ENCODE measurements at regions not wholly inside any gene's neighbourhood (a gene's known extent, or its start where the extent isn't known, plus 50 kb on each side); places are given as distances from the start of the nearest gene placed in this dataset.

DNA sequence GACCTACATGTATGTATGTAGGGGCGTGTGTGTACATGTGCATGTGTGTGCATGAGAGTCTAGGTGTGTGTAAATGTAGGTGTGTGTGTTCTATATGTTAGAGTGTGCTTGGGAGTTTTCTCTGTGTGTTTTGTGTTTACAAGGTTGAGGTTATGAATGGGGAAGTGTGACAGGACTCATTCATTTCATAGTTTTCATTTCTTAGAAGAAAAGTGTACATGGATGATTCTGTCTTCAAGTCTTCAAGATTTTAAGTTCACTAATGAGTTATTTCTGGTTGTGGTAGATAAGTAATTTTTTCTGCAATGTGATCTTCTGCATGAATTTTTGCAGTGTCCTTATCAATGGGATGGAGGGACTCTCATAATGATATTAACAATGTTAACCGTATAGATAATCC lies 118.2 kb upstream of the SLC10A2 start:
- no peak for DNase-seq

DNA sequence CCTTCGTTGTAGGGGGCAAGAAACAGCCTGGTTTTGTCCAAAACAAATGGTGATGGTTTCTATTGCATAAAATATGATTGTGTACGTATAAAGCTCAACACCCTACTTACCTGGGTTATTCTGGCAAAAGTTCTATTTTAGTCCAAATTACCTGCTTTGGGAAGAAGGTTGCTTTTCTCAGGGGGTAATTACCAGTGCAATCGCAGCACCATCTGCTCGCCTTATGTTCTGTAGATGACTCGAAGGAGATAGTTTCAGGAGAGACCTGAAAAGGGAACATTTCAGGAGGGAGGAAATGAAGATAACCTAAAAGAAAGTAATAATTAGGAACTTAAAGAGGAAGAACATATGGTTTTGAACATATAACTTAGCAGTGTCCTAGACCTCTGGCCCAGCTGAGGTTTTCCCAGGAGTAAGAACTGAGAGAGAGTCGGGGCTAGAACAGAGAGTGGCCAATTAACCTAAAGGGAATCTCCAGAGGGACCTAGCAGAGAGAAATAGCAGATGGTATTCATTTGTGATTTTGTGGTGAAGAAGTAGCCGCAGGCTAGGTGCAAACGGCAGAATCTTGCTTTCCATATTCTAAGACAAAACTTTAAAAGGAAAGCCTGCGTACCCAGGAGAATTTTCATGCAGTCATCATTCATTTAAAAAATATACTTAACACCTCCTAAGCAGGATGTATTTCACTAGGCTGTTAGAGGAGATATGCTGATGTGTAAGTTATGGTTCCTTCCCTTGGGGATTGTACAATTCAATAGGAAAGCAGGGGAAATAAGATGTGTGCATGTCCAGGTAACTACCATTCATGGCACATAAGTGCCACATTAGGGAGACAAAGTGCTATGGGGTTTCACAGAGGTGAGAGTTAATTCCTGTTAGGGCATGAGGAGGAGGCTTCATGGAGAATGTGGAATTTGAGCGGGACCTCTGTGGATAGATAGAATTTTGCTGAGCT lies 113.0 kb upstream of the SLC10A2 start:
- no peak for DNase-seq

DNA sequence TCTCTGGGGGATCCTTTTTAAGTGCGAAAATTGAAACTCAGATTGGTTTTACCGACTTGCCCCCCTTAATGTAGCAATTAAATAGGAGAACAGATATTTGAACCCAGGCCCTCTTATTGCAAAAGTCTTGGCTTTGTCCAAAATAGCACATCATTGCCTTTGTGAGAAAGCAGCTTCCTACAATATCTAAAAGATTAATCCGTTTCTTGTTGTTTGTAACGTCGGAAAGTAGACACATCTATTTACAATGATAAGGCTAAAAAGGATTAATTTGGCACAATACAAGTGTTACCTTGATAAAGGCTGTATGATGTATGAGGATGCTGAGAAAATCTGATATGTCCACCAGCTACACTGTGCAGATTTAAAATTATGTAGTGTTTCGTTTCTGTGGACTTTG lies 108.7 kb upstream of the SLC10A2 start:
- DNase-seq, result no peak

DNA sequence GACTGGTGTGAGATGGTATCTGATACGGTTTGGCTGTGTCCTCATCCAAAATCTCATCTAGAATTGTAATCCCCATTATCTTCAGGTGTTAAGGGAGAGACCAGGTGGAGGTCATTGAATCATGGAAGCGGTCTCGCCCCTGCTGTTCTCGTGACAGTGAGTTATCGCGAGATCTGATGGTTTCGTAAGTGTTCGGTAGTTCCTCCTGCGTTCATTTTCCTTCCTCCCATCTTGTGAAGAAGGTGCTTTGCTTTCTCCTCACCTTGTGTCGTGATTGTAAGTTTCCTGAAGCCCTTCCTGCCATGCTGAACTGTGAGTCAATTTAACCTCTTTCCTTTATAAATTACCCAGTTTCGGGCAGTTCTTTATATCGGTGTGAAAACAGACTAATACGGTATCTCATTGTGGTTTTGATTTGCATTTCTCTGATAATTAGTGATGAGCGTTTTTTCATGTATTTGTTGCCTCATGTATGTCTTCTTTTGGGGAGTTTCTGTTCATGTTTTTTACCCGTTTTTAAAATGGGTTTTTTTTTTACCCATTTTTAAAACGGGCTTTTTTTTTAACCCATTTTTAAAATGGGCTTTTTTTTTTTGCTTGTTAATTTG lies 102.8 kb upstream of the SLC10A2 start:
- DNase-seq, result no peak

DNA sequence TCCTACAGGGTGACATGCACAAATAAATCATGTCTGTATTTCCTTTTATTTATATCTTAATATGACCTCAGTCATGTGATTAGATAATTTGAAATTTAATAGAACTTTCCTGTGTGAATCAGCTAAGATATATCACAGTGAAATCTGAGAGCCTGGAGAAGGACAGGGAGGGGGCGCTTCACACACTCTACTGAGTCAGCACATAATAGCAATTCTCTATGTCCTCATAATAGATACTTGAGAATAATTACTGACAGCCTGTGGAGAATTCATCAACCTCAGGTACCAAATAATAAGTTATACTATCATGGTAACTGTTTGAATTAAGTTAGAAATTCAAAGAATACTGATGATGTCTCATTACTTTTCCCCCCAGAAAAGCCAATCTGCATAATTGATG lies 98.0 kb upstream of the SLC10A2 start:
- DNase-seq, result no peak

DNA sequence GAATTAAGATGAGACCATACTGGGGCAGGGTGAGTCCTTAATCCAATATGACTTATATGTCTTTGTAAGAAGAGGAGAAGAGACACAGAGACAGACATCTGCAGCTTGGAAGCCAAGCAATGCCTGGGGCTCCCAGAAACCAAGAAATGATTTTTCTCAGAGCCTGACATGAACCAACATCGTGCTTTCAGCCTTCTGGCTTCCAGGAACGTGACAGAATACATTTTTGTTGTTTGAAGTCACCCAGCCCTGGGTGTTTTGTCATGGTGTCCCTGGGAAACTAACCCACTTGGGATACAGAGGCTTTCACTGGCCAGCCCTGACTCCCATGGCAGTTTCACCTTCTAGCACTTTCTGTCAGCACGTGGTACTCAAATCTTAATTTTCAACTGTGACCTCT lies 95.3 kb upstream of the SLC10A2 start:
- DNase-seq, result no peak

DNA sequence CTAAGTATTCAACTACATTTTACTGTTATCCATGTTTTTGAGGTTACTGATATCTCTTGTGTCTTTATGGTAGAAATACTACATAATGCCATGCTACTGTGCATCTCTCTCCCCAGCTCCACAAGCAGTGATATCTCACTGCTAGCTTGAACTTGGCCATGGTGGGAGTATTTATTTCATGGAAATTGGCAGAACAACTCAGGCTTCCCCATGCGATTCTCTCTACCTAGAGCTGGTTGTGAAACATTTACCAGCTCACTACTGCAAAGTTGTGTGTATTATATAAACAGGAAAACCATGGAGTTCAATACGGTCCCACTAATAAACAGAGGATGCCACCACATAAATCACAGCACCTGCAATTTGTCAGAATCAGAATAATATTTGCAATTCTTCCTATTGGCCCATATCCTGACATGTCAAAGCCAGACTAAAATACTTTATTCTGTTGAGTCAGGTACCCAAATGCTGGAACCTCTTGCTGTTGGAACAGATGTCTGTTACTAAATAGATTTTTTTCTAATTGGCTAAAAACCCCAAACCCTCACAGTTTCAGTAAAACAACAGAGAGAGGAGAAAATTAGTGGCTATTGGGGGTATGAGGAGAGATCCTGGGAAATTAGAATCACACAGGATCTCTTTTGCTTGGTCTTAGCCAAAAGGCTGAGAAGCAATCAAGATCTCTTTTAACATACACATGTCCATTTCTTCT lies 91.4 kb upstream of the SLC10A2 start:
- no peak for DNase-seq

DNA sequence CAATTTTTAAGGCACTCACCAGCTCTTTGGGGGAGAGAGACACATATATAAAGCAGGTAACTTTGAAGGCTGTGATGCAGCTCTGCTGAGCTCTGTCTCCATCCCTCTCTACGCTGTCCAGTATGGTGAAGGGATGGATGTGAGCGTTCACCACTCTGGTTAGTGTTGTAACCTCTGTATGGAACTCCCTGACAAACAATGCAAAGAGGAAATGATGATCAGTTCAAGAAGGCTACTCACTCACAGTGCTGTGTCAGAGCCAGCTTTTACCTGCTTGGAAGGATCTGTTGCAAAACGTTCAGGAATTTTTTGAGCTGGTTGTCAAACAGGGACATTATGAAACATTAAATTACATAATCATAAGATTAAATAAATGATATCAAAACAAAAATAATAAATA lies 90.8 kb upstream of the SLC10A2 start:
- no peak for DNase-seq

DNA sequence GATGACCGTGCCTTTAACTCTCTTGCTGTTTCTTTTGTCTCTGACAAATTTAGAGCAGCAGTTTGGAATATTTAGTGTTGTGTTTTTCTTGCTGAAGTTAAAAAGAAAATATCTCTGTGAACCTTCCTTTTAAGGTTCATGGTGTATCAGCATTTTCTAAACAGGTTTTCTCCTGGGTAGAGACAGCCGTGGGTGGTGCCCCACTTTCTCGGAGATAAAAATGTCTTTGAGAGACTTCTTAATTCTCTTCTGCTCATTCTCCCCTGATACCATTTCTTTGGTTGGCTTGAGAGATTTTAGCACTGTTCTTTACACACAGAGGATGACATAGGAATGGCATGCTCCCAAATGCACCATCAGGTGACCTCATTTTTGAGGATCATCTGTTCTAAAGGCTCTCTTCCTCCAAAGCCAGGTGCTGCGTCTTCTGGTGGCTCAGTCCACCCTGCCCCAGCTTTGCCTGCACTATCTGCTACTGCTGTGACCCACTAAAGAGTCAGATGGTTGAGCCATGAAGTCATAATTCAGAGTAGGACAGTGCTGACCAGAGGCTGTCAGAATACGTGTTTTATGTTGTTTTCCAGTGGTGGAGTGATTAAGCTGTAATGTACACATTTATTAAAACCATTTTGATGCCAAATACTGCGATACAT lies 90.3 kb upstream of the SLC10A2 start:
- DNase-seq, result no peak

DNA sequence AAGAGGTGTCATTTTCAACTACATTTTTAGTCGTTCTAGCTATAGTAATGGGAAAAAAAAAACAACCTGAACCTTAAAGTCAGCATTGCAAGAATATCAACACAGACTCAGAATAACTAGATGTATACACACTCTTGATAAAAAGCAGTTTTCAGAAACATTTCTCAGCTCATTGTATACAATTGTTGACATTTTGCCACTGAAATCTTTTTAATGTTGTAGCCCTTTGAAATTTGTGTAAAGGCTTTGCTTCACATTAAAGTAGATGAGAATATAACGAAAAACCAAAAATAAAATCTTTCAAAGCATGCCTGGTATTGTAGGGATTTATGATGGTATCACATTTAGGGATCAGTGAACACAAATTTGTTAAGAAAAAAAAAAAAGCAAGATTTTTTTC lies 87.2 kb upstream of the SLC10A2 start:
- DNase-seq, result no peak

DNA sequence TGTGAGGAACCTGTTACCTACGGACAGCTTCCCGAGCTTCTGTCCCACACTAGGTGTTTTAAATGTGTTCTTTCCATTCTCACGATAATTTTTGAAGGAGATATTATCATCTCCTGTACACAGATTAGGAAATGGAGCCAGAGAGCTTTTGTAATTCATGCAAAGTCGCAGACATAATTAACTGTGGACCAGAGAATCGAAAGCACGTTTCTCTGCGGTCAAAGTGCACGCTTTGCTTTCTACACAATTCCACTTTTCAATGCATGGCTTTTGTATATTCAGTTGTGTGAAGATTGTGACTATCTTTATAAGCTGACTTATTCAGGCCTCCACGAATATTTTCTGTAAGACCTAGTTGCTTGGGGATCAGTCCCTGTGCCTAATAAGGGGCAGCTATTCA lies 81.7 kb upstream of the SLC10A2 start:
- no peak for DNase-seq

DNA sequence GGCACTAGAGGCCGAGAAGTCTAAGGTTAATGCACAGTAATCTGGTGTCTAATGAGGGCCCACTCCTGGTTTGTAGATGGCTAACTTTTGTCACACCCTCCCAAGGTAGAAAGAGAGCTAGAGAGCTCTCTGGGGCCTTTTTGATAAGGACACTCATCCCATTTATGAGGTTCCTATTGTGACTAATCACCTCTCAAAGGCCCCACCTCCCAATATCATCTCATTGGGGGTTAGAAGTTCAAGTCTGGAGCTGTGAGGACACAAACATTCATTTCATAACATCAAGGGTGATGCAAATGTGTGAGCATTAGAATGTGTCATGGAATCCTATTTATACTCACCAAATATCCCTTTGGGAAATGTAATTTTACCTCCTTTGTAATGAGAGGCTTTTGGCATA lies 79.2 kb upstream of the SLC10A2 start:
- no peak for DNase-seq

DNA sequence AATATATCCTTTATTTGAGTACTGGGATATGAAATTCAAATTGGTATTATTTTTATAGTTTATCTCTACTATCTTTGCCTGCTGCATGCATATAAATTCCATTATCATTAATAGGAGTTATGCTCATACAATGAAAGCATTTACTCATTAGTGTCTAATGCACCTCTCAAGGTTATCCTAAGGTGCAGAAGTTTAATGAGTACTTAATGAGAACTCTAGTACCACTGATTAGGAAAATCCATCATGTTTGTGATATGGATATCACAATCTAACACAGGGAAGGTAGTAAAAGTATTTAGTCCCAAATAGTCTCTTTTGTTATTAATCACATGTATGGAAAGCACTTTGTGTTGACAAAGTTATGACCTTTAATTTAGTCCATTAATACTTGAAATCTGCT lies 77.2 kb upstream of the SLC10A2 start:
- no peak for DNase-seq

DNA sequence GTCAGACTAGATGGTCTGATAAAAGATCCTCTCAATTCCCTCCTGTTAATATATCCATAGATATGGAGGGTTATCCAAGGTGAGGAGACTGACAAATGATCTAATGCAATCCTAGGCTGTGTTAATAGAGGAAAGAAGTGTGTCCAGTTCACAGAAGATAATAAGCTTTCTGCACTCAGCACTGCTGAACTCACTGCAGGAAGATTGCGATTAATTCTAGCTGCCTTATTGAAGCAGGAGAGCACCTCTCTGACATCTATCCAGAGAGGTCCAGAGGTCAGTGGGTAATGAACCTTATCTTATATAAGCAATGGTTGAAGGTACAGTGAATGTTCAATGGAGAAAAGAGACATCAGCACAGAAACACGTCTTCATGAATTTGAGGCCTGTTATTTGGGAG lies 75.9 kb upstream of the SLC10A2 start:
- DNase-seq, result no peak

DNA sequence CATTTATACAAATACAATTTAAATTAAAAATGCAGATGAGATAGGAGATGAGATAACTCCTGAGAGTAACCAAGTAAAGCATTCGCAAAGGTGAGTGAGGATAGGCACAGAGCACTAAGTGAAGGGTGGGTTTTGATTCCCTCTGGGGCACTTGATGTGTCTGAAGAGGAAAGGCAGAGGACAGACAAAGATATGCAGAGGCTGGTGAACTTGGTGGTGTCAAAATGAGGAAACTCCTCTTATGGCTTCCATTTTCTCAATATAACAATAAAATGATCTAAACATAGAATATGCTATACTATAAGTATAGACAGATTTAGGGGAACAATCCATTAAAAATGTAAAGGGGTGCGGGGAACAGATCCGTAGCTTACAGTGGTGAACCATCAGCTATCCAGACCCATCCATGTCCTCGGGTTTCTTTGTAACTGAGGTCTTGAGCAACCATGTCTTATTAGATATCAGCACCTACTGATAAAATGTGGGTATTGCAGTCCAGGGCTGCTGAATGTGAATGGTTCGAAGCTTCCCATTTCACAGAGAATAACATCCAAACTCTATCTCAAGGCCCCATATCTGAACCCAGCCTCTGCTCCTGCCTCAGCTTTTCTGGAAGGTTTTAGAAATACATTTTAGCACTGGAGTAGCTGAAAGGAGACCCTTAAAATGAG lies 73.9 kb upstream of the SLC10A2 start:
- DNase-seq, result no peak

DNA sequence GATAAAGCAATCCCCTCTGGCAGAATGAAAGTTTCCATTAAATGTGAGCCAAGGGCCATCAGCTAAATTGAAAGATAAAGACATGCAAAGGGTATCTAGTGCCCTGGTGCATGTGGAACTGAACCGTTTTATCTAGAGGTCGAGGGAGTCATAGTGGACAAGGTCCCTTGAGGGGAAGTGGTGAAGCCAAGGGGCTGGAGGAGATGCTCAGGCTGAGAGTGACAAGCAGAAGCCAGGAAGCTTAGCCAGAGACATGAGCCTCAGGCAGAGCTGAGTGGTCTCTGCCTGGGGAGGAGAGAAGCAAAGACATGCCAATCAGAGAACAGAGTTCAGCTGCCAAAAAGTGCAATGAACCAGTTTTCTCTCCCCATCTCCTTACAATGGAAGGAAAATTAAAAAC lies 68.1 kb upstream of the SLC10A2 start:
- no peak for DNase-seq

DNA sequence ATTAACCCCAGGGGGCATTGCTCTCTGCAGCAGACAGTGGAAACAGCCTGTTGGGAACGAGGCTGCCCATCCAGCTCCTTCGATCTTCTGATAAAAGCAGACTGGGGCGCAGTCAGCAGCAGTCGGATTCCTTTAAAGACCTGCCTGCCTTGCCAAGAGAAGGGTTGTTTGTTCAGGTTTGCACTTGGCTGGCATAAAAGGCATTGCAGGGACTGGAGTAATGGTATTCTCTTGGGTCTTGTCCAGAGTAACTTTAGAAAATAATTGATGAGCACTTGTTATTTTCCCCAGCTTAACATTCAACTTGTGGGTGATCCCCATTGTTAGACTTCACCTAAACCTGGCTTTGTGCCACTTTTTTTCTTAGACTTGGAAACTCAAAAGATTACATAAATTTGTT lies 67.3 kb upstream of the SLC10A2 start:
- no peak for DNase-seq

DNA sequence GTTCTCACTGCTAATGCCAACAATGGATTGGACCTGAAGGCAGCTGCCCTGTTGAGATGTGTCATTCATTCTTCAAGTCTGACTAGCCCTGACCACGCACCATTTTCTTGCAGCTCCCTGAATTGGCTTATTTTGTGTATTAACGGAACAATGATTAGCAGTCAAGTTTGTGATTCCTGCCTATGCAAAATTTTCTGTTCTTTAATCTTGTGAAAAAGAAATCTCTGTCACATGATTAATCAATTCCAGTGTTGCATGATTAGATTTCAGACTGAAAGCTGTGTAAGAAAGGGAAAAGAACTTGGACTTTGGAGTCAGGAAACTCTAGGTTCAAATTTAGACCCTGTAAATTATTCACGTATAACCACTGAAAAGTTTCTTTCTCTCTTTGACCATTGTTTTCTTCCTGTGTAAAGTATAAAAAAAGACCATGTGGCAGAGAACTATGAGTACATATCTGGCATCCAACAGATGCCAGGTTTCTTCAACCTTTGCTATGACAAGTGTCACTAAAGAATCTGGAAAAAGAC lies 64.5 kb upstream of the SLC10A2 start:
- DNase-seq, result no peak

DNA sequence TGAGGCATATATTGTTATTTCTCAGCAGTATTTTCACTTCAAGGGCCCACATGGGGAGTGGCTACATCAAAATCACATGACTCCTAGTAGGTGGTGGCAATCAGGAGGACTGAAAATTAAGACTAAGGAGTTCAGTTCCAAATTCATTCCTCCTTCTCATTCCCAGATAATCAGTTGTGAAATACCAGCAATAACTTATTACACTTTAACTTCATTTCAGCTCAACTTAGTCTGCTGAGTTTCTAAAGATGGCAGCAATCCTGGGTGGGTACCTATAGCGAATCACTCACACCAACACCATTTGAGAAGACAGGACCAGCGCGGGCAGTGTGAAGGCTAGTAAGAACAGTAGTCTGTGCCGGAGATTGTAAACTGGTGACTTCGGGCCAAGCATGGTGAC lies 63.9 kb upstream of the SLC10A2 start:
- DNase-seq, result no peak
